NCI-H2227 (cell line): ENCODE measurements at regions not wholly inside any gene's neighbourhood (a gene's known extent, or its start where the extent isn't known, plus 50 kb on each side); places are given as distances from the start of the nearest gene placed in this dataset.
A peak's percentile ranks its signal among the peaks of the same experiment; 100 is the strongest.

Source experiments
- DNase-seq: peaks from one replicate; lab custom pipeline; 2025; ENCODE audit not compliant: unreplicated experiment; lab: John Stamatoyannopoulos, UW

GRCh38 chr2:30367232-30368070 is 79.6 kb upstream of the LCLAT1 start:
- no peak for DNase-seq

- DNase-seq, result no peak
Observed at GRCh38 chr2:30368258-30368657, 78.8 kb upstream of the LCLAT1 start.

GRCh38 chr2:30371028-30371689 is 75.9 kb upstream of the LCLAT1 start:
- DNase-seq, result no peak

GRCh38 chr2:30371772-30372373 is 75.2 kb upstream of the LCLAT1 start:
- no peak for DNase-seq

GRCh38 chr2:30372826-30373225 is 74.2 kb upstream of the LCLAT1 start:
- no peak for DNase-seq

GRCh38 chr2:30373881-30374302 is 73.2 kb upstream of the LCLAT1 start:
- DNase-seq, result no peak

- no peak for DNase-seq
Observed at GRCh38 chr2:30374380-30374779, 72.7 kb upstream of the LCLAT1 start.

- no peak for DNase-seq
Observed at GRCh38 chr2:30375915-30376314, 71.1 kb upstream of the LCLAT1 start.

GRCh38 chr2:30379481-30379880 is 67.6 kb upstream of the LCLAT1 start:
- no peak for DNase-seq

GRCh38 chr2:30380824-30381223 is 66.2 kb upstream of the LCLAT1 start:
- DNase-seq, result no peak

GRCh38 chr2:30382162-30382783 is 64.8 kb upstream of the LCLAT1 start:
- DNase-seq, result no peak

- peak; percentile 53 for DNase-seq
Observed at GRCh38 chr2:30382995-30383394, 64.1 kb upstream of the LCLAT1 start.

GRCh38 chr2:30385327-30385726 is 61.7 kb upstream of the LCLAT1 start:
- DNase-seq, result no peak

GRCh38 chr2:30392097-30392496 is 54.9 kb upstream of the LCLAT1 start:
- no peak for DNase-seq

GRCh38 chr2:30393510-30393909 is 53.5 kb upstream of the LCLAT1 start:
- DNase-seq, result peak; percentile 67

GRCh38 chr2:30394096-30394495 is 53.0 kb upstream of the LCLAT1 start:
- peak; percentile 38 for DNase-seq

GRCh38 chr2:30396436-30397232 is 50.4 kb upstream of the LCLAT1 start:
- DNase-seq, result no peak
